UCSD-AML1 (cell line): ENCODE measurements at regions not wholly inside any gene's neighbourhood (a gene's known extent, or its start where the extent isn't known, plus 50 kb on each side); places are given as distances from the start of the nearest gene placed in this dataset.
A peak's percentile ranks its signal among the peaks of the same experiment; 100 is the strongest.

ENCODE experiments used
- DNase-seq: peaks from one replicate; lab custom pipeline; 2025; ENCODE audit not compliant: unreplicated experiment; lab: John Stamatoyannopoulos, UW

DNA sequence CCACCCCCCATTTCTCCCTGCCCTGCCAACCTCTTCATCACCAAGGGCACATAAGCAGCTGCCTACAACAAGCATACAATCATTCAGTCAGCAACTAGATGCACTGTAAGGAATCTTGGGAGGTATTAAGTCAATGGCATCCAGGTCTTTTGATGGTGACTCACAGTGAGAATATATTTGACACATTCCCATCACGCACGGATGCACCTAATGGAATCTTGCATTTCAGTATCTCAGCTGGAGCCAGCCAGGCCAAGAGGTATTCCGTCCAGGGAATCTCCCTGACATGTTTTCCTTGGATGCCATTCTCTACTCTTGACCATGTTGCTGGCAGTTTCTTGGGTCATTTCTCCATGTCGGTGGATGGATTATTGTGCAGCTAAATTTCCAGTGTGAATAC, 73.9 kb upstream of the CAPRIN2 start:
- DNase-seq, result no peak

DNA sequence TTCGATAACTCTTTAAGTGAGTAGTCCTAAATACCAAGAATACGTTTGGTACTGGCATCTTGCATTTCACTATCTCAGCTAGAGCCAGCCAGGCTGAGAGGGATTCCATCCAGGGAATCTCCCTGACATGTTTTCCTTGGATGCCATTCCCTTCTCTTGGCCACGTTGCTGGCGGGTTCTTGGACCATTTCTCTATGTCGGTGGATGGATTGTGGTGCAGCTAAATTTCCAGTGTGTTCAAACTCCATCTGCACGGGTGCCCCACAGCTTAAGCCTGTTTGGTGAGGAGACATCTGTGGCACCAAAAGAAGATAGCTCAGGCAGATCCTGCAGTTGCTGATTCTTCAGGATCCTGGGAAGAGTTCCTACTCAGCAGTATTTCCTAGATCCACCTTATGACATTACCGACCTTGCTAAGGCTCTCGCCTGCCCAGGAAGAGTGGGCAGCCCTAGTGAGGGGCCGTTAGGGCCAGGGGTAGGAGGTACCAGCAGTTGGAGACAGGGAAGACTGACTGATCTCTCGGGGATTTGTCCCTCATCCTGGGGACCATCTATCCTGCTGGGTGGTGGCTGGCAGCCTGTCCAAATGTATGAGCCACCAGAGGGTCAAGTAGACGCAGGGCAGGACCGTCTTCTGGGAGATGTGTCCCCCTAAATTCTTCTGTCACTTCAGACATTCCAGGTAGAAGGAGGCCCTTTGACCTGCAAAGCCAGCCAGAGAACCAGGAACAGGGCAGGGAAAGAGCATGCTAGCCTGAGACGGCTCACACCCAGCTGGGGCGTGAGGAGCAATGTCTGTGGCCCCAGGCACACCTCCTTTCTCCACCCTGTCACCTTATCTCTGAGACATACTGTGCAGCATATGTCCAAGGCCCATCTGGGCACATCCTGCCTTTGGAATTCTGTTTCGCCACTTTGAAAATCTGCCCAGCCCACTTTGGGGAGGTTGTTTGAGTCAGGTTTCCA, 72.6 kb upstream of the CAPRIN2 start:
- no peak for DNase-seq

DNA sequence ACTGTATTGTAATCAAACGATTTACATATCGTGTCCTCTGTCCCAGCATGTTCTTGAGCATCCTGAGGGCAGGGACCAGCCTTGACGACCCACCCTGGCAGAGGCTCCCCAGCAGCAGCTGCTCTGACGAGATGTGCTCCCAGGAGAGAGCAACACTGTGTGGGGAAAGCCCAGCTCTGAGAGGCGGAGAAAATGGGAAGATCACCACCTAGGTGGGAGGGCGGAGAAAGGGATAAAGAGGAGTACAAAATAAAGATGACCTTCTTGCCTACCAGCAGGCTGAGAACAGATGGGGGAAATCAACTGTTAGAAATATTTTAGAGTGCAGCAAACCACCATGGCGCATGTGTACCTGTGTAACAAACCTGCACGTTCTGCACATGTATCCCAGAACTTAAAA, 71.5 kb upstream of the CAPRIN2 start:
- no peak for DNase-seq

DNA sequence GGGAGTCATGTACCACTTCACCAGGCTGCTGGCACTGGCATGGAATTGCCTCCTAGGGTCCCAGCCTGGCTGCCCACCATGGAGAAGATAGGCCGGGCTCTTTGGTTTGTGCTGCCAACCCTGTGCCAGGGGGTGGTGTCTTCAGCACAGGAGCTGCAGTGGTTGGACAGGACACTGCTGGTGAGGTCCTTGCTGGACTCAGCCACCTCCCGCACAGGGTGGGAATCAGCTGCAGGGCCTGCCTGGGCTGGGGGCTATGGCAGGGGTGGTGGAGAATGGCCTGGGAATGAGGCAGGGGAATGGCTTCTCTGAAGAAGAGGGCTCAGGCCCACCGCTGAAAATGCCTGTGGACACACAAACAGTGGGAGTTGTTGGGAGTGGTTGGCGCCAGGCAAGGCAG, 70.6 kb upstream of the CAPRIN2 start:
- DNase-seq, result no peak

DNA sequence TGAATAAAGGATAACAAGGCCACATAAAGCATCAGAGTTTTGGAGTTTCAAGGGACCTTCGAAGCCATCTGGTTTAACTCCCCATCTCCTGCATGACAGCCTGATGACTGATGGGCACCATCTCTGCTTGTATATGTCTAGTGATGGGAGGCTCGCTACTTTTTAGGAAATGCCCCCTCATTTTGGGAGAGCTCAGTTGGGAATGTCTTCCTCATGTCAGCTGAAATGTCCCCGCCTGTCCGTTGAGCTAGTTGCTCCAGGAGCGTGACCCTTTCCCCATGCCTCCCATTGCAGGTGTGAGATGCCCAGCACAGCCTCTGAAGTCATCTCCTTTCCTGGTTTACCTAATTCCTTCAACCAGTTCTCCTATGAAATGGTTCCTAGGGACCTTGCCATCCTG, 69.6 kb upstream of the CAPRIN2 start:
- no peak for DNase-seq

DNA sequence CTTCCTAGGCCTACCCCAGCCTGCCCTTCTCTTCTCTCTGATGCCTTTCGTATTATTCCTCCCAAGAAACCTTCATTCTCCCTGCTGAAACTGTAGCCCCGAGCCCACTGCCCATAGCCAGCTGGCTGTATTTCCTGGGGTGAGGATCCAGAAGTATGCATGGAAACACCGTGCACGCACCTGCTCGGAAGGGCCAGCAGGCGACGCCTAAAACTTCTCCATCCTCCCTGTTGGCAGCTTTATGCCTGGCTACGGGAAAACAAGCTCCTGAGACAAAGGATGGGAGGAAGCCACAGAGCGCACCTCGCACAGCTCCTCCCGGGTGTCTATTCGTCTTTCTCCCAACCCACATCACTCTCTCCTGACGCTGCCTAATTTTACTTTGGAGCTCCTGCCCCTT, 69.0 kb upstream of the CAPRIN2 start:
- DNase-seq, result no peak

DNA sequence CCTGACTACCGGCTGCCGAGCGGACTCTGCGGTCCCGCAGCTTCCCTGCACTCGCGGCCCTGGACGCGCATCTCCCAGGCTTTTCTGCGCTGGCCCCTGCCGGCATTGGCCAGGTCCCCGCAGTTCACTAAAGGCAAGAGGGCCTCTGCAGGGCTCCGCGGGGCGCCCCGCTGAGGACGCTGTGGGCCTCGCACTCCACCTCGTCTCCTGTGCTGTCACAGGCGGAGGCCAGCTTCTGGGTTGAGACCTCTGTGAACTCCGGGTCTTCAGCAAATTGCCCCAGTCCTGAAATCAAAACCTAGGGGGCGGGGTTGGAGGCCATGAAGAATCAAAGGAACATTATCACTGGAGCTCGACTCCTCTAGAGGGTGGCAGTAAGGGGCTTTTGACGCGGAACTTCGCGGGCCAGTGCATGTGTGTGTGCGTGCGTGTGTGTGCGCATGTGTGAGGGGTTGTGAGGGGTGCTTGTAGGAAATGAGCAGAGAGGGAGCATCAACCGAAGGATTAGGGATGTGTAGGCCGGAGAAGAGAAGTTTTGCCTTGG, 68.5 kb upstream of the CAPRIN2 start:
- DNase-seq, result no peak

DNA sequence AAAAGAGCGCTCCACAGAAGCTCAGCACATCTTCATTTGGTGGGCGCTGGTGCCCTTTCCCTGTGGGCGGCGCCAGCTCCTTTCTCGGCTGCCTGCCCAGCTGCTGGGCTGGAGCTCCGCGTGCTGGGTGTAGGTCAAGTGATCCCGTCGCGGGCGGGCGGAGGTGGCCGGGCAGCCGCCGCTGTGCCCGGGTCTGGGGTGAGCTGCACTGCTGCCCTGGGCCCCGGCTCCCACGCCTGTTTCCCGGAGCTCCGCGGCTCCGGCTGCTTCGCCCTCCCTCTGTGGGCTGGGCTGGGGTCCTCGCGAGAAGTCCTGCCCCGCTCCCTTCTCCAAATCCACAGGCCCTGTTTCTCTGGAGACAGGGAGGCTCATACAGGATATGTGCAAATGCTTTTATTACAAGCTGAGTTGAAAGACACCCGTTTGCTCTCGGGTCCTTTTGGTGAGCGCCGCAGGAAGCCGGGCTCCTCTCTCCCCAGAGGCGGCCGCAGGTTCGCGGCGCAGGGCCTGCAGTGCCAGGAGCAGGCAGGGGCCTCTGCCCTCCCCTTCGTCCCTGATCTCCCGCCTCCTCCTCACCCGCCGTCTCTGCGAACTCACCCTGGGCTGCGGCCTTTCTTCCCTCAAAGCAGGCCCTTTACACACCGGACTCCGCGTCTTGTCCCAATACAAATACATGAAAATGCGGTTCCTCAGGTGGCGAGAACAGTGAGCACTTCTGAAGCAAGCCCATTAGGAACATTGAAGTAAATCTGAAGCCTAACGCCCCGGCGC, 67.8 kb upstream of the CAPRIN2 start:
- DNase-seq, result no peak

DNA sequence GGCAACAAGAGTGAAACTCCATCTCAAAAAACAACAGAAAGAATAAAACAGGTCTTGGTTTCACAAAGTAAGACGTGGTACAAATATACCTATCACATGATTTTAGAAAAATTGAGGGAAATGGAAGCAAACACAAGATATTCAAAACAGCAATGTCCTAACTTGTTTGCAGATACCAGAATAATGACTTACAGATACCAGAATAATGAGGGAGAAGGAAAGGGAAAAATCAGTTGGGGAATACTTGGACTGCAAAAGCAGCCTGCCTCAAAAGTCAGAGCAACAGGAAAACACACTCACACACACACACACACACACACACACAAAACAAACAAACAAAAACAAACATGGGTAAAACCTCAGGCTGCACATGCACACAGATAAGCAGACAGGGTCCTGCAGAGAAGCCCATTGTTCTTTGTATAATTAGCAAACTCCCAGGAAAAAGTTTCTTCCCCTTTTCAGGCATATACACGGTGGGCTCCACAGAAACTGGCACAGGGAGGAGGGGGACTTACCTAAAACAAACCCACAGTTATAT, 65.7 kb upstream of the CAPRIN2 start:
- DNase-seq, result no peak

DNA sequence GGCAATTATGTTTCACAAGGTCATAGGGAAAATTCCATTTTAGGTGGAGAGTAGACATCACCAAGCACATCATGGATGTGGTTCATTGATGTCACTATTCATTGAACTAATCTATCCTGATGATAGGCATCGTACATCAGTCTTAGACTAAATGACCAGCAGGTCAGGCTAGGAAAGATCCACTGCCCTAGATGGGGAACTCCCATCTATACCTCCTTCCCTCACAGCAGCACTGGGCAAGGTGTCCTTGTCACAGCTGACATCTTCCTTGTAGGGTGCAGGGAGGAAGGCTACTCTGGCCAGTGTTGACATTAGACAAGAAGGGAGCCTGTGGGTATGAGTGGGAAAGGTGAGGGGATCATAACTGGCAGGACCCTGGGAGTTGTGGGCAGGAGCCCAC, 63.8 kb upstream of the CAPRIN2 start:
- no peak for DNase-seq

DNA sequence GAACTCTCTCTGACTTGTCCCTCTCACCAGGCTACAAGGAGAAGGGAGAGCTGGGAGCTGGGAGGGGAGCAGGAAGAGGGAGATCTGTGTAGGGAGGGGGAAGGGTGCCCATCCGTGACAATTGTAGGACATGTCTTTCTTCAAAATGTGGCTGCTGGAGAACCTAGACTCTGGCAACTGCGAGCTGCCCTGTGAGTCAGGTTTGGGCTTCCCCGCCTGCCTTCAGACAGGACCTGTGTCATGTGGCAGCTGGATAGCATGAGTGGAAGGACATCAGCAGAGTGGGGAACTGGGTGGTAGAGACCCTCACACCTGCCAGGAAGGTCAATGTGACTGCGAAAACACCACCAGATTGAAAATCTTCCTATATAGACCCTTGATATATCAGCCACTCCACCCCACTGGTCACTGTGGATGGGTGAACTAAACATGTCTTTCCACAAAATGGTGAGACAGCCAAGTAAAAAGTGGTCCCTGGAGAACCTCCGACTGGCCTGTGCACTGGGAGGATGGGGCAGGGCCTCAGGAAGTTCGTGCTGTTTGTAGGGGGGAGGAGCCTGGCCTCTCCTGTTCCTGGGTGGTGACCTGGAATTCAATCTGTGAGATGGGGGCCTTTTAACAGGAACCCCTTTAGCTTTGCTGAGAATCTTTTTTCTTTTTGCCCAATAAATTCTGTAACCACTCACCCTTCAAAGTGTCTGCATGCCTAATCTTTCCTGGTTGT, 62.2 kb upstream of the CAPRIN2 start:
- no peak for DNase-seq

DNA sequence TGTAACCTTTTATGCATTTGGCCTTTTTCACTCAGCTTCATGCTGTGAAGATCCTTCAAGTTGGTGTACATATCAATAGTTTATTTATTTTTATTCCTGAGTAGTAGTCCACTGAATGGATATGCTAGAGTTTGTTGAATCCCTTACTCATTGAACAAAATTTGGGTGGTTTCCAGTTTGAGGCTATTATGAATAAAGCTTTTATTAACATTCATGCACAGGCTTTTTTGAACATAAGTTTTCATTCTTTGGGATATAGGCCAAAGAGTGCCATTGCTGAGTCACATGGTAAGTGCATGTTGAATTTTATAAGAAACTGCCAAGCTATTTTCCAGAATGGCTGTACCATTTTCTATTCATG, 59.5 kb upstream of the CAPRIN2 start:
- no peak for DNase-seq

DNA sequence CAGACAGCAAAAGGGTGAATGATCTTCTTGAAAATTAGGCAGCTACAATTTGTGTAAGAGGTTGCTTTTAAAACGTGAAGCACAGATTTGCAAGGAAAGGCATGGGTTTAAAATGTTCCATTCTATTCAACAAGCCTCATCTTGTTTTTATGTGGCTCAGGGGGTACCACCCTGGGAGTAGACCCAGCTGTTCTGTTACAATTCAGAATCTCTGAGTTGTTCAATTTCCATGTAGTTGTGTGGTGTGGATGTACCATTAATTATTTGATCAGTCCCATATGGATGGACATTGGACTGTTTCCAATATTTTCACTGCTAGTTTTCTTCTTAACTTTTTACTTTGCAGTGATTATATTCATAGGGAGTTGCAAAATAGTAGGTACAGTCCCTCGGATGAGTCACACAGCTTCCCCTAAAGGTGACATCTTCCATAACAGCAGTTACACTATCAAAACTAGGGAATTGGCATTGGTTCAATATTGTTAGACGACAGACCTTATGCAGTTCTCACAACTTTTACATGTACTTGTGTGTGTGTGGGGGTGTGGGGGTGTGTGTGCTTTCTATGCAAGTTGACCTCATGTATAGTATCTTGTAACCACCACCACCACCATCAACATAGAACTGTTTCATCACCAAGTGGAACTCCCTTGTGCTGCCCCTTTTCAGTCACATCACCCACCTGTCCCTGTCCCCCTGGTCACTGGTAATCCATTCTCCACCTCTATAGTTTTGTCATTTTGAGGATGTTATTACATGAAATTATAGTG, 59.0 kb upstream of the CAPRIN2 start:
- no peak for DNase-seq

DNA sequence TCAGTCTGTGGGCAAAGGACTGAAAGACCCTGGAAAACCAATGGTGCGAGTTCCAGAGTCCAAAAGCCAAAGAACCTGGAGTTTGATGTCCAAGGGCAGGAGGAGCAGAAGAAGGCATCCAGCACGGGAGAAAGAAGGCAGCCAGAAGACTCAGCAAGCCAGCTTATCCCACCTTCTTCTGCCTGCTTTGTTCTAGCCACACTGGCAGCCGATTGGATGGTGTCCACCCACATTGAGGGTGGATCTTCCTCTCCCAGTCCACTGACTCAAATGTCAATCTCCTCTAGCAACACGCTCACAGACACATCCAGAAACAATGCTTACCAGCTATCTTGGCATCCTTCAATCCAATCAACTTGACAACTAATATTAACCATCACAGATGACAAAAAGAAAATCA, 57.2 kb upstream of the CAPRIN2 start:
- DNase-seq, result no peak

DNA sequence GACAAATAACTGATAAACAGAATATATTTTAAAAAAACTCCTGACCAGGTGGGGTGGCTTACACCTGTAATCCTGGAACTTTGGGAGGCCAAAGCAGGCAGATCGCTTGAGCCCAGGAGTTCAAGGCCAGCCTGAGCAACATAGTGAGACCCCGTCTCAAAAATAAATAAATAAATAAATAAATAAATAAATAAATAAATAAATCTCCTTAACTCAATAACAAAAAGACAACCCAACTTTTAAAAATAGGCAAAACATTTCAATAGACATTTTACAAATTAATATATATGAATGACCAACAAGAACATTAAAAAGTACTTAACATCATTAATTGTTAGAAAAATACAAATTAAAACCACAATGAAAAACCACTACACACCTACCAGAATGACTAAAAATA, 56.2 kb upstream of the CAPRIN2 start:
- DNase-seq, result no peak

DNA sequence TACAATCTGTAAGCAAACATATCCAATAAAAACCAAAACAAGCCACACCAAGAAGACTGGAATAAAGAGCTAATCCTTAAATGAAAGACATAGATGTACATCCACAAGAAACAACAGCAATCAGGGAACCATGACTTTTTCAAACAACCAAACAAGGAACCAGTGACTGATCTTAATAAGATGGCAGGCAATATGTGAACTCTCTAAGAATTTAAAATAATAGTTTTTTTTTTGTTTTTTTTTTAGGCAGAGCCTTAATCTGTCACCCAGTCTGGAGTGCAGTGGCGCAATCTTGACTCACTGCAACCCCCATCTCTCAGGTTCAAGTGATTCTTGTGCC, 52.9 kb upstream of the CAPRIN2 start:
- no peak for DNase-seq

DNA sequence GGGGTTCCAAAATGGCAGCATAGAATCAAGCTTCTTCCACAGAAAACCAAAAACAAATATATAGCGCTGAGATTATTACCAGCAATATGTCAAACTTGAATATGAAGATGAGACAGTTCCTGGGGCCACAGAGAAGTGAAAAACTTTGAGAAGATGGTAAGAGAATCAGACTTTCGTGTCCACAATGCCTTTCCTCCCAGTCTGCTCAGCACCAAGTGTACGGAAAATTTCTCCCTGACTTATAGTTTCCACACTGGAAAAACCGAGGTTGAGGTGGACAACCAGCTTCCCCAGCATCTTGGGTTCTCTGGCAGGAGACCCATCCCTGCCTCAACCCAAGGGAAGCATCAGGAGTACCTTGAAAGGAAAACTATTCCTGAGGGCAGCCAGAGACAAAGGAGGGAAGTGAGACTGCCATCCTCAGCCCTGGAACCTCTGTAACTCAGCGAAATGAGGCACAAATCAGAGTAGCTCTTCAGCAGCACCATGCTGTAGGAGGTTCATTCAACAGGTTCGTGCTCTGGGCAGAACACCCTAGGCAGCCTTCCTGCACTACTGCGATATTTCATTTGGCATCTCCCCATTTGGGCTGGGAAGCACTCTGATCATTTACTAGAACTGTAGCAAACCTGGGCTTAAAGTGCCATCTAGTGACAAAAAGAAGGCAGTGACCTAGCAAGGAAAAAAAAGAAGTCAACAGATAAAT, 52.4 kb upstream of the CAPRIN2 start:
- DNase-seq, result peak; percentile 14

DNA sequence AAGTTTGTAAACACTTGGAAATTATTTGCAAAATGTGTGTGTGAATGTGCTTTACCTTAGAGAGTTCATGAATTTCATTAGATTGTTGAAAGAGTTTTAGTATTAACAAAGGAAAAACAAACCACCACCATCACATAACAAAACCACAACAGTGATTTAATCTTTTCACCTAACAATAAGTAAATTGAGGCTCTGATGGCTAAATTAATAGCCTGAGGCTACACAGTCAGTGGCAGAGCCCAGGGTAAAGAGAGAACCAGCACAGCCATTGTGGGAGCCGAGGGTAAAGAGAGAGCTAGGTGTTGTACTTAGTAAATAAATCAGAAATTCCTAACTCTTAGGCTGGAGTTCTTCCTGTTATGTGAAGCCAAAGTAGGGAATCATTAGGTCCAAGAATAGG, 51.2 kb upstream of the CAPRIN2 start:
- no peak for DNase-seq
